Mesothelial cell of epicardium (in vitro differentiated cells): ENCODE measurements at regions not wholly inside any gene's neighbourhood (a gene's known extent, or its start where the extent isn't known, plus 50 kb on each side); places are given as distances from the start of the nearest gene placed in this dataset.

Experiments
- DNase-seq, 2 experiments: peaks; one replicate each; pipeline ENCODE4 v3.0.0; 2021; ENCODE audit warnings: low spot score in 2 of 2; ENCODE audit not compliant: unreplicated experiment in 2 of 2
- H3K27ac Mint-ChIP-seq: 2 replicates; pipeline ENCODE4 v1.8.0; 2021; ENCODE audit warnings: mixed read lengths
- H3K27me3 Mint-ChIP-seq: 2 replicates; pipeline ENCODE4 v1.8.0; 2021; ENCODE audit warnings: low read depth, mixed read lengths
- H3K36me3 Mint-ChIP-seq: 2 replicates; pipeline ENCODE4 v1.8.0; 2021; ENCODE audit warnings: mixed read lengths
- H3K4me1 Mint-ChIP-seq: 2 replicates; pipeline ENCODE4 v1.8.0; 2021; ENCODE audit warnings: mixed read lengths
- H3K4me3 Mint-ChIP-seq: 2 replicates; pipeline ENCODE4 v1.8.0; 2021; ENCODE audit warnings: mild to moderate bottlenecking, moderate library complexity, mixed read lengths
- H3K9me3 Mint-ChIP-seq: 2 replicates; pipeline ENCODE4 v1.8.0; 2021; ENCODE audit warnings: mixed read lengths
- TF ChIP-seq, protein P1 (sequence below): fragments of 200-600 bp; sonication (generic); IDR thresholded peaks from one replicate; pipeline ENCODE4 v1.5.0; 2021; ENCODE audit warnings: antibody characterized with exemption; ENCODE audit not compliant: unreplicated experiment

DNA sequence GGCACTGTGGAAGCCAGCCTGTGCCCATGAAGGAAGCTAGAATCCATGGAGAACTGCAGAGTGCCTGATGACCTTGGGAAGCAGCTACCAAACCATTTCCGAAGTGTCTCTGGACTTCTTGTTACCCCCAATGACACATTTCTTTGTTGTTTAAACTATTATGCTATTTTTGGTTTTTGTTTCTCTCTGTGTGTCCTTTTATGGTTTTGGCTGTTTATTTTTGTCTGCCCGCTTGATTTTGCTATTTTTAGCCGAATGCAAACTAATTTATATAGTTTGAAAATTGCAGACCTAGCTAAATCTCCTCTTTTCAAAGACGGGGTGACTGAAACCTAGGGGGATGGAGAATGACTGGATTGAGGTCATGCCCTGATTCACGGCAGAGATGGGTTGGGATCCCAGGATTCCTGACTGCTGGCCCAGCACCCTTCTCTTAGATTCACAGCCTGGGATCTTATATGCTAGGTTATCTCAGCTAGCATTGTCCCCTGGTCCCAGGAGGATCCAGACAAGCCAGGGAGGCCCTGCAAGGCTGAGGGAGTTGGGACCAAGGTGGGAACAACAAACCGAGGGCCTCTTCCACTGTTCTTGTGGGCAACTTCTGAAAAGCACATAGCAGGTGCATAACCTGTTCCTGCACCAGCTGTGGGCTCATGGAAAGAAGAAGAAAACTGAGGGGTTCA lies 116.3 kb upstream of the HAAO start:
- H3K4me1 Mint-ChIP-seq, result peaks cover 37% of the 10 kb centered on the region
- no peak overlapping the region for H3K27ac Mint-ChIP-seq

DNA sequence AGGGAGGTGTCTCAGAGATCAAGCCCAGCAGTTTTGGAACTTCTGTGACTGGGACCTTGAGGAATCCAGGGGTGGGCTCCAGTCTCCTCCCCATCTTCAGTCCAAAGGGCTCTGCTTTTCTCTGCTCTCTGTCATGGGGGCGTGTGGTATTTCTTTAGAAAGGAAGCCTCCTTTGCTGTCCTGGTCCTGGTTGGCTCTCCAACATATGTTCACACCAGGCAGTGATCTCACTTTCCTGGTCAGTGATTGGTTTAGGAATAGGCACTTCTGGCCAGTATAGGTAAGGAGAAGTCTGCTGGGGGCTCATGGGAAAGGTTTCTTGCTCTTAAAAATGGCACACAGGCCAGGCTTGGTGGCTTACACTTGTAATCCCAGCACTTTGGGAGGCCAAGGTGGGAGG lies 115.5 kb upstream of the HAAO start:
- Mint-ChIP-seq H3K4me3 (no peak overlapping the region), H3K4me1 (peaks cover 34% of the 10 kb centered on the region), H3K36me3 (no peaks in the 10 kb centered on the region), H3K27ac (peak overlapping the region; percentile 95), H3K27me3 (no peaks in the 10 kb centered on the region), H3K9me3 (no peaks in the 10 kb centered on the region)
- TF ChIP-seq, protein P1, sequence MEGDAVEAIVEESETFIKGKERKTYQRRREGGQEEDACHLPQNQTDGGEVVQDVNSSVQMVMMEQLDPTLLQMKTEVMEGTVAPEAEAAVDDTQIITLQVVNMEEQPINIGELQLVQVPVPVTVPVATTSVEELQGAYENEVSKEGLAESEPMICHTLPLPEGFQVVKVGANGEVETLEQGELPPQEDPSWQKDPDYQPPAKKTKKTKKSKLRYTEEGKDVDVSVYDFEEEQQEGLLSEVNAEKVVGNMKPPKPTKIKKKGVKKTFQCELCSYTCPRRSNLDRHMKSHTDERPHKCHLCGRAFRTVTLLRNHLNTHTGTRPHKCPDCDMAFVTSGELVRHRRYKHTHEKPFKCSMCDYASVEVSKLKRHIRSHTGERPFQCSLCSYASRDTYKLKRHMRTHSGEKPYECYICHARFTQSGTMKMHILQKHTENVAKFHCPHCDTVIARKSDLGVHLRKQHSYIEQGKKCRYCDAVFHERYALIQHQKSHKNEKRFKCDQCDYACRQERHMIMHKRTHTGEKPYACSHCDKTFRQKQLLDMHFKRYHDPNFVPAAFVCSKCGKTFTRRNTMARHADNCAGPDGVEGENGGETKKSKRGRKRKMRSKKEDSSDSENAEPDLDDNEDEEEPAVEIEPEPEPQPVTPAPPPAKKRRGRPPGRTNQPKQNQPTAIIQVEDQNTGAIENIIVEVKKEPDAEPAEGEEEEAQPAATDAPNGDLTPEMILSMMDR, result no peak
- DNase-seq, result no peak

More for the DNA sequence above, 116.3 kb upstream of the HAAO start:
- no peak for DNase-seq
- Mint-ChIP-seq H3K27me3 (no peaks in the 10 kb centered on the region), H3K9me3 (no peaks in the 10 kb centered on the region), H3K4me3 (no peak overlapping the region), H3K36me3 (no peaks in the 10 kb centered on the region)
- TF ChIP-seq, protein P1, result no peak

DNA sequence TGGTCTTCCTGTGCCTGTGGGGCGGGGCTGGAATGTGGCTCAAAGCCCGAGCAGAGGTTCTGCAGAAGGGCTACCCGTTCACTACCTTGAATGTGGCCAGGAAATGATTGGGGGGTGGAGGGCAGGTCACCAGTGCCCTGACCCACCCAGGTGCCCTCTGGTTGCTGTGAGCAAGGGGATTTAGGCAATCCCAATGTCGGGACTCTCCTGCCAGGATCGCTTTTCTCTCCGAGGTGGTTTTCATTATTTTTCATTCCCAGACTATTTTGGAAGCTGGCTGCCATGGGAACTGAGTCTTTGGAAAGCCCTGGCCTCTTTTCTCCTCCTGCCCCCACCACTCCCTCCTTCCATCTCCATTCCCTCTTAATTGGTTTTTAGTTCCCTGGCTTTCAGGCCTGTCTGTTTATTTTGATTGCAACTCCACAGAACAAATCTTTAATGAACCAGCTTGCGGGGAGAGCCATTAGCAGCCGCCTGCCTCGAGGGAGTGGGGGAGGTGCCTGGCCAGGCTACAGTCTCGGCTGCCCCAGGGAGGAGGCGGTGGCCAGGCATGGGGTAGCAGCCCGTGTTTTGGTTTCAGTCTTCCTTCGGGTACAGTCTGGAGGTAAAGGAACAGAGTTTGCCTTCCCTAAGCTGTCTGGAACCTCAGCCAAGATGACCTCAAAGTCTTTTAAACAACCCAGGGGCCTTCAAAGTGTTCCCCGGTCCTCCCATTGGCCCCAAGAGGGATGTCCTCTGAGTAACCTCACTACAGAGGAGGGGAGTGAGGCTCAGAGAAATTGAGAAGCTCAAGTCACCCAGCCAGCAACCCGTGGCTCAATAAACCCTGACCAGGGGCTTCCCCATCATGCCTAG lies 114.4 kb upstream of the HAAO start:
- H3K4me3 Mint-ChIP-seq, result peak overlapping the region; percentile 4
- no peaks in the 10 kb centered on the region for H3K36me3 Mint-ChIP-seq
- TF ChIP-seq, protein P1, result no peak
- peaks cover 34% of the 10 kb centered on the region for H3K4me1 Mint-ChIP-seq
- DNase-seq, result peak in 1 of 2 experiments; percentile 58
- H3K27ac Mint-ChIP-seq, result peak overlapping the region; percentile 95
- no peaks in the 10 kb centered on the region for H3K9me3 Mint-ChIP-seq
- H3K27me3 Mint-ChIP-seq, result no peaks in the 10 kb centered on the region

DNA sequence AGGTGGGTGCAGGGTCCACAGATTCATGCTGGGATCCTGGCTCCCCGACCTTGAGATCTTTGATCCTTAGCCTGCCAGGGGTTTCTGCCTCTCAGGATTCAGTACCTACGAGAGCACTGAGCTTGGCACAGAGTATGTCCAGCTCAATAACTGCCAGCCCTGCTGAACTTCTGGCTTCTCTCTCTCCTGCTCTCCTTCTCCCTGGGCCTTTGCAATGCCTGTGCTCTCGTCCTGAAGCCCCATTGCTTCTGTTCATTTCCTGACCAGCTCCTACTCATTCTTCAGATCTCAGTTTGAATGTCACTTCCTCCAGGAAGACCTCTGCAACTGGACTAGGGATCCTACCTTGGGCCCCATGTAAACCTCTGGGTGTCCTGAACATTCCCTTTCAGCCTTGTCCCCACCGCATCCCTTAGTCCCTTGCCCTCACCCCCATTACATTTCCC lies 113.8 kb upstream of the HAAO start:
- DNase-seq, result no peak
- Mint-ChIP-seq H3K4me1 (peaks cover 39% of the 10 kb centered on the region), H3K4me3 (peak overlapping the region; percentile 4), H3K9me3 (no peaks in the 10 kb centered on the region), H3K36me3 (no peaks in the 10 kb centered on the region), H3K27ac (peak overlapping the region; percentile 95), H3K27me3 (no peaks in the 10 kb centered on the region)
- TF ChIP-seq, protein P1, result no peak

DNA sequence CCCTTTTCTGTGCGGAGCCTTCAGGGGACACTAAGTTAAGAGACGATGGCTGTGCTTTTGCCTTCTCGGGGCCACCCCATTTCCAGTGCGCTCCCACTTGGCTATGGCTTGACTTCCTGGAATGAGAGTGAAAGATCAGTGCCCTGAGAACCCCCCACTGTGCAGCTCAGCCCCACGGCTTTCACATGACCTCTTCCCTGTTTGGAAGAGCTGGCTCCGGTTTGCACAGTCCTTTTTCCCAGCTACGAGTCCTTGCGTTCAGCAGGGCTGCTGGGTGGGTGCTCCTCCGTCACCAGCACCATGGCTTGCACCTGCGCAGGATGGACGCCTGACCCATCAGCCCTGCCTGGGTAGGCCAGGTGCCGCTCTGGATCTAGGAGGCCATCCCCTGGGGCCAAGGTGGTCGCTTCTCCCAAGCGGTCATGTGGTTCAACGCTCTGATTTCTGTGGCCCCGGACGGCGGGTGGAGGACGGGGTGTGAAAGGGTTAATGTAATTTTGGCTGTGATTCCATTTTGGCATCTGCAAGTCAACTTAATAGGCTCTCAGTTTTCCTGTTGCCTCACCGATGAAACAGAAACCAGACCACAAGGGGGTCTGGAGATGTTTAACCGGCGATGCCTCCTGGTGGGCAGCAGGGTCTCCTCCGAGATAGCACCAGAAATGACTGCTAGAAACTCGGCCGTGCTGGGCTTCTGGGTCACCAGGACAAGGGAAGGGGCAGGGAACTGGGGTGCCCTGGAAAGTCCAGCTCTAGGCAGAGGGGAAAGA lies 113.1 kb upstream of the HAAO start:
- TF ChIP-seq, protein P1, result no peak
- peak overlapping the region; percentile 27 for H3K4me3 Mint-ChIP-seq
- H3K4me1 Mint-ChIP-seq, result peaks cover 45% of the 10 kb centered on the region
- no peak for DNase-seq
- no peaks in the 10 kb centered on the region for H3K36me3 Mint-ChIP-seq
- H3K27me3 Mint-ChIP-seq, result no peaks in the 10 kb centered on the region
- peak overlapping the region; percentile 89 for H3K27ac Mint-ChIP-seq
- H3K9me3 Mint-ChIP-seq, result no peaks in the 10 kb centered on the region
